ENCODE measurements at regions not wholly inside any gene's neighbourhood (a gene's known extent, or its start where the extent isn't known, plus 50 kb on each side); places are given as distances from the start of the nearest gene placed in this dataset.

- Mint-ChIP-seq H3K4me3 (no peak overlapping the region), H3K36me3 (no peaks in the 10 kb centered on the region), H3K27me3 (no peaks in the 10 kb centered on the region), H3K4me1 (no peaks in the 10 kb centered on the region), H3K27ac (no peak overlapping the region), H3K9me3 (peaks cover 0 to 20% (median 4%) of the 10 kb centered on the region in 11 donors)
- H3K4me1 ChIP-seq (ENCODE audit: control insufficient read depth in 2 of 2, insufficient read depth in 2 of 2, low read length in 2 of 2) = no peaks in the 10 kb centered on the region
- ChIA-PET CTCF (no interaction called here), POLR2A (no interaction called here)
- H3K36me3 ChIP-seq (ENCODE audit: control insufficient read depth in 2 of 3, insufficient read depth in 3 of 3, low read length in 3 of 3) = no peaks in the 10 kb centered on the region
- ATAC-seq = no peak
- no peak for DNase-seq
- H3K27ac ChIP-seq (ENCODE audit: low read depth, low read length) = no peak overlapping the region
- H3K4me3 ChIP-seq (ENCODE audit: low read length) = no peak overlapping the region
- no peaks in the 10 kb centered on the region for H3K9me3 ChIP-seq (ENCODE audit: control insufficient read depth in 2 of 3, low read length in 3 of 3)
- intact Hi-C loops (cut with micrococcal nuclease) = no loop called here
- no peaks in the 10 kb centered on the region for H3K27me3 ChIP-seq (ENCODE audit: control insufficient read depth in 2 of 2, insufficient read depth in 2 of 2, low read length in 2 of 2)
Observed at GRCh38 chr6:165218829-165219228, 90.6 kb downstream of the C6orf118 start.

GRCh38 chr6:165206798-165207197 is 102.6 kb downstream of the C6orf118 start:
- no peaks in the 10 kb centered on the region for H3K9me3 ChIP-seq (ENCODE audit: control insufficient read depth in 2 of 3, low read length in 3 of 3)
- Mint-ChIP-seq H3K27ac (no peak overlapping the region), H3K9me3 (peaks cover 0 to 11% (median 4%) of the 10 kb centered on the region in 11 donors), H3K27me3 (no peaks in the 10 kb centered on the region), H3K4me1 (no peaks in the 10 kb centered on the region), H3K36me3 (no peaks in the 10 kb centered on the region), H3K4me3 (no peak overlapping the region)
- DNase-seq = no peak
- H3K27me3 ChIP-seq (ENCODE audit: control insufficient read depth in 2 of 2, insufficient read depth in 2 of 2, low read length in 2 of 2) = no peaks in the 10 kb centered on the region
- no peaks in the 10 kb centered on the region for H3K4me1 ChIP-seq (ENCODE audit: control insufficient read depth in 2 of 2, insufficient read depth in 2 of 2, low read length in 2 of 2)
- POLR2A ChIA-PET = no interaction called here
- H3K4me3 ChIP-seq (ENCODE audit: low read length) = no peak overlapping the region
- CTCF ChIA-PET = no interaction called here
- H3K27ac ChIP-seq (ENCODE audit: low read depth, low read length) = no peak overlapping the region
- ATAC-seq = no peak
- intact Hi-C loops (cut with micrococcal nuclease) = no loop called here
- H3K36me3 ChIP-seq (ENCODE audit: control insufficient read depth in 2 of 3, insufficient read depth in 3 of 3, low read length in 3 of 3) = no peaks in the 10 kb centered on the region

GRCh38 chr6:165205632-165206031 is 103.8 kb downstream of the C6orf118 start:
- Histone ChIP-seq H3K9me3 (ENCODE audit: control insufficient read depth in 2 of 3, low read length in 3 of 3) (no peaks in the 10 kb centered on the region), H3K36me3 (ENCODE audit: control insufficient read depth in 2 of 3, insufficient read depth in 3 of 3, low read length in 3 of 3) (no peaks in the 10 kb centered on the region), H3K4me3 (ENCODE audit: low read length) (no peak overlapping the region), H3K4me1 (ENCODE audit: control insufficient read depth in 2 of 2, insufficient read depth in 2 of 2, low read length in 2 of 2) (no peaks in the 10 kb centered on the region), H3K27me3 (ENCODE audit: control insufficient read depth in 2 of 2, insufficient read depth in 2 of 2, low read length in 2 of 2) (no peaks in the 10 kb centered on the region), H3K27ac (ENCODE audit: low read depth, low read length) (no peak overlapping the region)
- no peak overlapping the region for H3K27ac Mint-ChIP-seq
- ChIA-PET CTCF (no interaction called here), POLR2A (no interaction called here)
- no peaks in the 10 kb centered on the region for H3K36me3 Mint-ChIP-seq
- DNase-seq (no peak), ATAC-seq (no peak)
- intact Hi-C loops (cut with micrococcal nuclease) = no loop called here
- peaks cover 0 to 8% (median 4%) of the 10 kb centered on the region in 11 donors for H3K9me3 Mint-ChIP-seq
- no peak overlapping the region for H3K4me3 Mint-ChIP-seq
- H3K4me1 Mint-ChIP-seq = no peaks in the 10 kb centered on the region
- H3K27me3 Mint-ChIP-seq = no peaks in the 10 kb centered on the region

GRCh38 chr6:165204807-165205545 is 104.4 kb downstream of the C6orf118 start:
- POLR2A ChIA-PET = no interaction called here
- no peak overlapping the region for H3K27ac Mint-ChIP-seq
- H3K4me3 Mint-ChIP-seq = no peak overlapping the region
- H3K27ac ChIP-seq (ENCODE audit: low read depth, low read length) = no peak overlapping the region
- H3K4me1 ChIP-seq (ENCODE audit: control insufficient read depth in 2 of 2, insufficient read depth in 2 of 2, low read length in 2 of 2) = no peaks in the 10 kb centered on the region
- H3K4me1 Mint-ChIP-seq = no peaks in the 10 kb centered on the region
- intact Hi-C loops (cut with micrococcal nuclease) = no loop called here
- no peak for ATAC-seq
- DNase-seq = no peak
- H3K36me3 ChIP-seq (ENCODE audit: control insufficient read depth in 2 of 3, insufficient read depth in 3 of 3, low read length in 3 of 3) = no peaks in the 10 kb centered on the region
- CTCF ChIA-PET = no interaction called here
- no peaks in the 10 kb centered on the region for H3K9me3 ChIP-seq (ENCODE audit: control insufficient read depth in 2 of 3, low read length in 3 of 3)
- no peaks in the 10 kb centered on the region for H3K27me3 ChIP-seq (ENCODE audit: control insufficient read depth in 2 of 2, insufficient read depth in 2 of 2, low read length in 2 of 2)
- H3K27me3 Mint-ChIP-seq = no peaks in the 10 kb centered on the region
- H3K36me3 Mint-ChIP-seq = no peaks in the 10 kb centered on the region
- peaks cover 0 to 8% (median 2%) of the 10 kb centered on the region in 11 donors for H3K9me3 Mint-ChIP-seq
- no peak overlapping the region for H3K4me3 ChIP-seq (ENCODE audit: low read length)

- DNase-seq = no peak
- H3K27ac Mint-ChIP-seq = no peak overlapping the region
- ChIA-PET CTCF (no interaction called here), POLR2A (no interaction called here)
- H3K27me3 ChIP-seq (ENCODE audit: control insufficient read depth in 2 of 2, insufficient read depth in 2 of 2, low read length in 2 of 2) = no peaks in the 10 kb centered on the region
- intact Hi-C loops (cut with micrococcal nuclease) = no loop called here
- no peaks in the 10 kb centered on the region for H3K9me3 ChIP-seq (ENCODE audit: control insufficient read depth in 2 of 3, low read length in 3 of 3)
- H3K4me3 ChIP-seq (ENCODE audit: low read length) = no peak overlapping the region
- H3K9me3 Mint-ChIP-seq = peaks cover 0 to 13% (median 7%) of the 10 kb centered on the region in 11 donors
- H3K4me1 ChIP-seq (ENCODE audit: control insufficient read depth in 2 of 2, insufficient read depth in 2 of 2, low read length in 2 of 2) = no peaks in the 10 kb centered on the region
- ATAC-seq = no peak
- H3K4me1 Mint-ChIP-seq = no peaks in the 10 kb centered on the region
- H3K4me3 Mint-ChIP-seq = no peak overlapping the region
- no peaks in the 10 kb centered on the region for H3K36me3 ChIP-seq (ENCODE audit: control insufficient read depth in 2 of 3, insufficient read depth in 3 of 3, low read length in 3 of 3)
- H3K36me3 Mint-ChIP-seq = no peaks in the 10 kb centered on the region
- H3K27me3 Mint-ChIP-seq = no peaks in the 10 kb centered on the region
- no peak overlapping the region for H3K27ac ChIP-seq (ENCODE audit: low read depth, low read length)
Observed at GRCh38 chr6:165200178-165200577, 109.2 kb downstream of the C6orf118 start.

DNA sequence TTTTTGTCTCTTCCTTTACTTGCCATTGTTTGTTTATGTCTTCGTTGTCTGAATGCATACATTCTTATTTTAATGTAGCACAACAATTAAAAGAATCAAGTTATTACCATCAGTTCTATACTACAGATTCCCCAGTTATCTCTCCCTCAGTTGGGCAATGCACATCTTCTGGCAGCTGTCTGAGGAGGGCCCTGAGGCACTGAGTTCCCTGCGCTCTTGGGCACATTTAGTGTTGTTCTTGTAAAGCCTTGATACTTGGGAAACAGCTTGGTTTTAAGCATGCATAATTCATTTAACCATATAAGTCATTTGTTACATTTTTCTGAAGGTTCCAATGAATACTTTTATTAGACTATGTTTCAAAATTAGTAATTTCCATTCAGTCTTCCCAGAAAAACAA is 117.9 kb downstream of the C6orf118 start:
- intact Hi-C loops (cut with micrococcal nuclease) = no loop called here
- Histone ChIP-seq H3K27ac (ENCODE audit: low read depth, low read length) (no peak overlapping the region), H3K9me3 (ENCODE audit: control insufficient read depth in 2 of 3, low read length in 3 of 3) (no peaks in the 10 kb centered on the region), H3K4me3 (ENCODE audit: low read length) (no peak overlapping the region), H3K4me1 (ENCODE audit: control insufficient read depth in 2 of 2, insufficient read depth in 2 of 2, low read length in 2 of 2) (no peaks in the 10 kb centered on the region), H3K36me3 (ENCODE audit: control insufficient read depth in 2 of 3, insufficient read depth in 3 of 3, low read length in 3 of 3) (no peaks in the 10 kb centered on the region), H3K27me3 (ENCODE audit: control insufficient read depth in 2 of 2, insufficient read depth in 2 of 2, low read length in 2 of 2) (no peaks in the 10 kb centered on the region)
- ChIA-PET POLR2A (no interaction called here), CTCF (no interaction called here)
- Mint-ChIP-seq H3K4me1 (peaks cover 0 to 3% (median 0%) of the 10 kb centered on the region in 7 donors), H3K9me3 (peaks cover 0 to 25% (median 9%) of the 10 kb centered on the region in 11 donors), H3K4me3 (no peak overlapping the region), H3K36me3 (no peaks in the 10 kb centered on the region), H3K27me3 (no peaks in the 10 kb centered on the region), H3K27ac (no peak overlapping the region)
- DNase-seq (no peak), ATAC-seq (no peak)

DNA sequence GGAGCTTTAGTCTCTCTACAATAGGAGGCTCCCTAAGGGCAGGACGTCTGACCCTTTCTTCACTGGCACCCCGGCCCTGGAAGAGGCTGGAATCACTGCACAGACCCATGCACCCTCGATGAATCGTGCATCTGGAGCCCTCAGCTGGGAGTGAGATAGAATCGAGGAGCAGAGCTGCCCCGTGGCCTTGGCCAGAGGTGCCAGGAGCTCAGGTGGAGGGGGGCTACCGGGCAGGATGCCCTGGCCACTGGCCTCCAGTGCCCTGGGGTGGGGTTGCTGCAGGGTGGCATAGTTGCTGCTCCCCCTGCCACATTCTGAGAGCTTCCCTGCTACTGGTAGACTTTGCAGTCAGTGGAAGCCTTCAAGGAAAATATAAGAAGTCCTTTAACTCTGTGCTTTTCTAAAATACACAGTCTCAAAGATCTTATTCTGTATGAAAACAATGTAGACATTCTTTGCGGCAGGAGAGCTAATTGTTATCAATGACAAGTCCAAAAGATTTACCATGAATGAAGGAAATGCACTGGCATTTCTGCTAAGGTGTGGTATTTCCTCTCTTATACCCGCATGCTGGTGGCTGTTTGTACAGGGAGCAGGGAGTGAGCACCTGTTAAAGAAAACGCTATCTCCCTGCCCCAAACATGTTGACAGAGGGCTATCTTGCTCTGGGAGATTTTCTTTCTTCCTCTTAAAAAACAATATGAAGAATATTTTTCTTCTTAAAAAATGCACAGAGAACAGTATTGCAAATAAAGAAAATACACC is 122.8 kb downstream of the C6orf118 start:
- Histone ChIP-seq H3K4me1 (ENCODE audit: control insufficient read depth in 2 of 2, insufficient read depth in 2 of 2, low read length in 2 of 2) (no peaks in the 10 kb centered on the region), H3K36me3 (ENCODE audit: control insufficient read depth in 2 of 3, insufficient read depth in 3 of 3, low read length in 3 of 3) (no peaks in the 10 kb centered on the region), H3K27me3 (ENCODE audit: control insufficient read depth in 2 of 2, insufficient read depth in 2 of 2, low read length in 2 of 2) (no peaks in the 10 kb centered on the region), H3K4me3 (ENCODE audit: low read length) (no peak overlapping the region), H3K9me3 (ENCODE audit: control insufficient read depth in 2 of 3, low read length in 3 of 3) (no peaks in the 10 kb centered on the region), H3K27ac (ENCODE audit: low read depth, low read length) (no peak overlapping the region)
- Mint-ChIP-seq H3K27me3 (no peaks in the 10 kb centered on the region), H3K4me3 (no peak overlapping the region), H3K9me3 (peaks cover 0 to 27% (median 6%) of the 10 kb centered on the region in 11 donors), H3K36me3 (no peaks in the 10 kb centered on the region), H3K4me1 (peaks cover 0 to 3% (median 0%) of the 10 kb centered on the region in 7 donors), H3K27ac (no peak overlapping the region)
- intact Hi-C loops (cut with micrococcal nuclease) = no loop called here
- ChIA-PET POLR2A (no interaction called here), CTCF (no interaction called here)
- ATAC-seq (no peak), DNase-seq (no peak)
